Ishikawa (cell line): ENCODE measurements at regions not wholly inside any gene's neighbourhood (a gene's known extent, or its start where the extent isn't known, plus 50 kb on each side); places are given as distances from the start of the nearest gene placed in this dataset.

Experiments used
- CEBPB ChIP-seq: IDR thresholded peaks from 2 replicates; pipeline ENCODE4 v1.6.1; 2012
- CREB1 ChIP-seq: IDR thresholded peaks from 2 replicates; pipeline ENCODE4 v1.6.1; 2012; ENCODE audit warnings: low read depth
- EGR1 ChIP-seq: IDR thresholded peaks from 2 replicates; pipeline ENCODE4 v1.6.1; 2012

- TF ChIP-seq EGR1 (no peak), CEBPB (no peak), CREB1 (no peak)
Measured at GRCh38 chr4:38378478-38378877, 285.5 kb upstream of the KLF3 start.
